A549 (cell line): ENCODE measurements at regions not wholly inside any gene's neighbourhood (a gene's known extent, or its start where the extent isn't known, plus 50 kb on each side); places are given as distances from the start of the nearest gene placed in this dataset.

ENCODE experiments used
- ATAC-seq, 2 experiments: fragments of 200-7000 bp in 1 of 2; fragments of >200 bp in 1 of 2; cut with Nextera tagmentation in 1 of 2; cut with Tn5 transposase in 1 of 2; 3 replicates each; pipeline versions ENCODE4 v1.8.0 to v1.9.1; 2018 to 2020; ENCODE audit warnings: mild to moderate bottlenecking in 1 of 2, moderate library complexity in 1 of 2
- CTCF ChIA-PET: fragments of 300-600 bp; sonication (Branson Sonifier 250); formaldehyde crosslinking; extraction: SDS; loops from one replicate; lab custom pipeline; 2021; ENCODE audit warnings: antibody characterized with exemption, inconsistent platforms; lab: Yijun Ruan, JAX
- POLR2A ChIA-PET: fragments of 350-600 bp; formaldehyde crosslinking; extraction: SDS; loops from one replicate; lab custom pipeline; 2021; ENCODE audit warnings: antibody characterized with exemption, inconsistent platforms; lab: Yijun Ruan, JAX
- DNase-seq, 2 experiments: peaks; one replicate each; pipeline versions ENCODE4 v3.0.0 to v3.0.0-alpha.2; 2011 to 2016; ENCODE audit warnings: low read depth in 1 of 2, low spot score in 1 of 2
- FAIRE-seq: peaks from 2 replicates; lab custom pipeline; 2011; peaks lifted over from hg19 to GRCh38; lab: Jason Lieb, UNC
- H3K27ac ChIP-seq, 2 experiments: fragments of >200 bp; sonication (Bioruptor Twin); formaldehyde crosslinking; 3 replicates each; pipeline ENCODE4 v1.5.1; 2016 to 2017
- H3K4me1 ChIP-seq: fragments of >200 bp; sonication (Bioruptor Twin); formaldehyde crosslinking; 3 replicates; pipeline ENCODE4 v1.6.1; 2016
- H3K4me2 ChIP-seq: fragments of >200 bp; sonication (Bioruptor Twin); formaldehyde crosslinking; 3 replicates; pipeline ENCODE4 v1.6.1; 2016
- H3K4me3 ChIP-seq: fragments of >200 bp; sonication (Bioruptor Twin); formaldehyde crosslinking; 3 replicates; pipeline ENCODE4 v1.5.1; 2016
- H3K9me3 ChIP-seq: fragments of >200 bp; sonication (Bioruptor Twin); formaldehyde crosslinking; 3 replicates; pipeline ENCODE4 v1.6.1; 2016
- ATOH8 ChIP-seq: fragments of 250-450 bp; sonication (Bioruptor Pico); IDR thresholded peaks from 2 replicates; pipeline ENCODE4 v1.5.0; 2020; ENCODE audit warnings: low read depth, mild to moderate bottlenecking, moderate library complexity
- BHLHE40 ChIP-seq: IDR thresholded peaks from 2 replicates; pipeline ENCODE4 v1.6.1; 2012; ENCODE audit warnings: low read depth, low read length, inconsistent platforms
- CBX2 ChIP-seq: fragments of 200-600 bp; sonication (generic); IDR thresholded peaks from 2 replicates; pipeline ENCODE4 v1.6.1; 2016; ENCODE audit warnings: low read depth, mild to moderate bottlenecking, borderline replicate concordance
- CBX8 ChIP-seq: fragments of 200-600 bp; sonication (generic); IDR thresholded peaks from 2 replicates; pipeline ENCODE4 v1.6.1; 2016
- CEBPB ChIP-seq, 2 experiments: fragments of >200 bp in 1 of 2; sonication (Bioruptor Twin) in 1 of 2; formaldehyde crosslinking in 1 of 2; IDR thresholded peaks; 2 replicates each; pipeline ENCODE4 v1.6.1; 2012 to 2016
- CHD4 ChIP-seq: fragments of 200-600 bp; sonication (generic); IDR thresholded peaks from 2 replicates; pipeline ENCODE4 v1.6.1; 2016; ENCODE audit warnings: antibody characterized with exemption, mild to moderate bottlenecking, borderline replicate concordance
- EHF ChIP-seq: fragments of 250-450 bp; sonication (Bioruptor Pico); IDR thresholded peaks from 2 replicates; pipeline ENCODE4 v1.5.0; 2020; ENCODE audit warnings: mild to moderate bottlenecking
- ESRRA ChIP-seq: fragments of 150-350 bp; IDR thresholded peaks from 2 replicates; pipeline ENCODE4 v1.6.1; 2014; ENCODE audit warnings: mild to moderate bottlenecking, low read length, borderline replicate concordance
- FOXS1 ChIP-seq: fragments of 250-450 bp; sonication (Bioruptor Pico); IDR thresholded peaks from 2 replicates; pipeline ENCODE4 v1.5.0; 2020; ENCODE audit warnings: mild to moderate bottlenecking, moderate library complexity
- HDAC2 ChIP-seq: fragments of 200-600 bp; sonication (generic); IDR thresholded peaks from 2 replicates; pipeline ENCODE4 v1.6.1; 2016
- HOXA7 ChIP-seq: fragments of 250-450 bp; sonication (Bioruptor Pico); IDR thresholded peaks from 2 replicates; pipeline ENCODE4 v1.5.0; 2020; ENCODE audit warnings: mild to moderate bottlenecking, moderate library complexity
- HOXB13 ChIP-seq: fragments of 250-450 bp; sonication (Bioruptor Pico); IDR thresholded peaks from 2 replicates; pipeline ENCODE4 v1.5.0; 2020; ENCODE audit warnings: low read depth, mild to moderate bottlenecking, moderate library complexity
- HOXB5 ChIP-seq: fragments of 250-450 bp; sonication (Bioruptor Pico); IDR thresholded peaks from 2 replicates; pipeline ENCODE4 v1.5.0; 2020; ENCODE audit warnings: mild to moderate bottlenecking, moderate library complexity
- JUN ChIP-seq, 2 experiments: fragments of >200 bp; sonication (Bioruptor Twin); formaldehyde crosslinking; IDR thresholded peaks; 2 replicates in 1 of 2; 3 replicates in 1 of 2; pipeline ENCODE4 v1.6.1; 2016 to 2017
- JUNB ChIP-seq: fragments of >200 bp; sonication (Bioruptor Twin); formaldehyde crosslinking; IDR thresholded peaks from 2 replicates; pipeline ENCODE4 v1.6.1; 2016
- MAZ ChIP-seq: fragments of 150-350 bp; IDR thresholded peaks from 2 replicates; pipeline ENCODE4 v1.6.1; 2014; ENCODE audit warnings: antibody characterized with exemption, low read depth, low read length, borderline replicate concordance
- MYC ChIP-seq: IDR thresholded peaks from 2 replicates; pipeline ENCODE4 v1.6.1; 2012; ENCODE audit warnings: mild to moderate bottlenecking, inconsistent platforms, low read length, improper control_type of control experiment, borderline replicate concordance
- NFE2L2 ChIP-seq: fragments of 150-350 bp; conservative IDR thresholded peaks from 2 replicates; pipeline ENCODE4 v1.6.1; 2014; ENCODE audit warnings: low read length
- NPAS2 ChIP-seq: fragments of 250-450 bp; sonication (Bioruptor Pico); IDR thresholded peaks from 2 replicates; pipeline ENCODE4 v1.8.0; 2022; ENCODE audit warnings: mild to moderate bottlenecking, moderate library complexity, borderline replicate concordance
- PHF8 ChIP-seq: fragments of 200-600 bp; sonication (generic); IDR thresholded peaks from 2 replicates; pipeline ENCODE4 v1.6.1; 2016; ENCODE audit warnings: low read depth, mild to moderate bottlenecking, antibody characterized with exemption, moderate library complexity, borderline replicate concordance
- POLR2A ChIP-seq: IDR thresholded peaks from 2 replicates; pipeline ENCODE4 v1.6.1; 2012; ENCODE audit warnings: mild to moderate bottlenecking, low read length
- RCOR1 ChIP-seq: fragments of 150-350 bp; IDR thresholded peaks from 2 replicates; pipeline ENCODE4 v1.6.1; 2014; ENCODE audit warnings: antibody characterized with exemption, low read length, low read depth
- SMC3 ChIP-seq: fragments of >200 bp; sonication (Bioruptor Twin); formaldehyde crosslinking; IDR thresholded peaks from 3 replicates; pipeline ENCODE4 v1.6.1; 2018; ENCODE audit warnings: inconsistent platforms
- TFCP2L1 ChIP-seq: fragments of 250-450 bp; sonication (Bioruptor Pico); IDR thresholded peaks from 2 replicates; pipeline ENCODE4 v1.5.0; 2021; ENCODE audit warnings: mild to moderate bottlenecking
- TP53 ChIP-seq: fragments of 250-450 bp; sonication (Bioruptor Pico); IDR thresholded peaks from 2 replicates; pipeline ENCODE4 v1.5.0; 2021; ENCODE audit warnings: mild to moderate bottlenecking, moderate library complexity
- USF2 ChIP-seq: fragments of 450-650 bp; IDR thresholded peaks from 2 replicates; pipeline ENCODE4 v1.6.1; 2014; ENCODE audit warnings: antibody characterized with exemption
- WGBS: methylation state at CpG from one replicate; pipeline ENCODE4 v1.1.6; 2017; ENCODE audit errors: missing lambda C conversion rate; 5-methylcytosine and 5-hydroxymethylcytosine counted together
- TF ChIP-seq, protein P1 (sequence below): fragments of >200 bp; sonication (Bioruptor Twin); formaldehyde crosslinking; IDR thresholded peaks from 3 replicates; pipeline ENCODE4 v1.5.1; 2016

DNA sequence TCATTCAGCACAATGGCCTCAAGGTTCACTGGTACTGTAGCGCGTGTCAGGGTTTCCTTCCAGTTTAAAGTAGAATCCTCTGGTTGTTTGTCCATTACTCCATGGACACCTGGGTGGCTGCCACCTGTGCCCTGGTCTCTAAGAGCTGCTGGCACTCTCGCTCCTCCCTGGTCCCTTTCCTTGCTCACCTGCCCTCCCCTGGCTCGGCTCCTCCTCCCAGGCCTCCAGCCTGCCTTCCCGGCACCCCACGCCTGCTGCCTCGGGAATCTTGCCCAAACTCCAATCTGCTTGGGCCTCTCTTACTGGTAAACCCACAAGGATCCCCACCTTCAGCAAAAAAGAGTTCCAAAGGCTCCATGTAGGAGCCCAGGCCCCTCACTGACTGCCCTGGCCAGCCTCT, 154.4 kb upstream of the DIO3 start:
- ChIA-PET POLR2A (no interaction called here), CTCF (no interaction called here)
- Histone ChIP-seq H3K4me3 (no peak overlapping the region), H3K4me1 (peaks cover 15% of the 10 kb centered on the region; the same call in 2 of the 3 replicates), H3K9me3 (no peaks in the 10 kb centered on the region), H3K27ac (no peak overlapping the region), H3K4me2 (no peak overlapping the region)
- FAIRE-seq (no peak), ATAC-seq (no peak), DNase-seq (no peak)
- 95% methylated on average over 7 of the region's 7 CpGs for WGBS
- TF ChIP-seq EHF (CRISPR knock-in tag) (no peak), POLR2A (no peak), PHF8 (no peak), HOXA7 (no peak), TP53 (CRISPR knock-in tag) (no peak), ATOH8 (CRISPR knock-in tag) (no peak), TFCP2L1 (CRISPR knock-in tag) (no peak), USF2 (no peak), HOXB13 (CRISPR knock-in tag) (no peak), JUNB (no peak)
- TF ChIP-seq, protein P1, sequence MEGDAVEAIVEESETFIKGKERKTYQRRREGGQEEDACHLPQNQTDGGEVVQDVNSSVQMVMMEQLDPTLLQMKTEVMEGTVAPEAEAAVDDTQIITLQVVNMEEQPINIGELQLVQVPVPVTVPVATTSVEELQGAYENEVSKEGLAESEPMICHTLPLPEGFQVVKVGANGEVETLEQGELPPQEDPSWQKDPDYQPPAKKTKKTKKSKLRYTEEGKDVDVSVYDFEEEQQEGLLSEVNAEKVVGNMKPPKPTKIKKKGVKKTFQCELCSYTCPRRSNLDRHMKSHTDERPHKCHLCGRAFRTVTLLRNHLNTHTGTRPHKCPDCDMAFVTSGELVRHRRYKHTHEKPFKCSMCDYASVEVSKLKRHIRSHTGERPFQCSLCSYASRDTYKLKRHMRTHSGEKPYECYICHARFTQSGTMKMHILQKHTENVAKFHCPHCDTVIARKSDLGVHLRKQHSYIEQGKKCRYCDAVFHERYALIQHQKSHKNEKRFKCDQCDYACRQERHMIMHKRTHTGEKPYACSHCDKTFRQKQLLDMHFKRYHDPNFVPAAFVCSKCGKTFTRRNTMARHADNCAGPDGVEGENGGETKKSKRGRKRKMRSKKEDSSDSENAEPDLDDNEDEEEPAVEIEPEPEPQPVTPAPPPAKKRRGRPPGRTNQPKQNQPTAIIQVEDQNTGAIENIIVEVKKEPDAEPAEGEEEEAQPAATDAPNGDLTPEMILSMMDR, result no peak

DNA sequence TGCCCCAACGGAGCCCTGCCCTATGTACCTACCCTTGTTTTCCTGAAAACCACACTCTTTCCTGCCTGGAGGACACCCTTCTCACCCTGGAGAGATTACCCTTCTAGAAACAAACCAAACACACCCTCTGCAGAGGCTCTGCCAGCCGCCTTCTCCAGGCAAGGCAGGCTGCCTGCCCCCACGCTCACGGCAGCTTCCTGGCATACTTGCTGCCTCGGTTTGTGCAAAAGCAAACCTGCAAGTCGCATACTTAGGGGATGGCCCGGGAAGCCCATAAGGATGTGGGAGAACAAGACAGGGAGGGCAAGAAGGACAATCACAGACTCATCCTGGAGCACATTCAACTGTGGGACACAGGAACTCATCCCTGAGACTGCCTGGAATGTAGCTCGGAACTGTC, 154.0 kb upstream of the DIO3 start:
- peaks cover 19% of the 10 kb centered on the region for H3K4me1 ChIP-seq
- H3K4me3 ChIP-seq, result no peak overlapping the region
- no peak for TF ChIP-seq USF2
- TF ChIP-seq CEBPB (IDR thresholded peaks at IDR 0.05), result no peak
- TF ChIP-seq CHD4, result no peak
- no peak for TF ChIP-seq ESRRA
- no peak for TF ChIP-seq MAZ
- TF ChIP-seq TP53 (CRISPR knock-in tag), result no peak
- no peak for TF ChIP-seq CBX2
- no peak for TF ChIP-seq EHF (CRISPR knock-in tag)
- no peak for TF ChIP-seq FOXS1 (CRISPR knock-in tag)
- TF ChIP-seq HDAC2, result no peak
- no peak for TF ChIP-seq NFE2L2
- no peak for TF ChIP-seq SMC3
- no peak for TF ChIP-seq CBX8
- TF ChIP-seq JUN (IDR thresholded peaks at IDR 0.05), result no peak
- TF ChIP-seq MYC, result no peak
- TF ChIP-seq NPAS2 (CRISPR knock-in tag), result no peak
- TF ChIP-seq RCOR1, result no peak
- no peak for TF ChIP-seq HOXB5
- no peak for TF ChIP-seq BHLHE40
- DNase-seq (no peak), FAIRE-seq (no peak), ATAC-seq (no peak)
- H3K9me3 ChIP-seq, result no peaks in the 10 kb centered on the region
- 89% methylated on average over 8 of the region's 8 CpGs for WGBS
- H3K4me2 ChIP-seq, result no peak overlapping the region
- ChIA-PET POLR2A (no interaction called here), CTCF (no interaction called here)
- H3K27ac ChIP-seq, result no peak overlapping the region
